GM12878 (cell line): ENCODE measurements at regions not wholly inside any gene's neighbourhood (a gene's known extent, or its start where the extent isn't known, plus 50 kb on each side); places are given as distances from the start of the nearest gene placed in this dataset.

ENCODE experiments used
- ATAC-seq: fragments of 200-7000 bp; cut with Tn5 transposase; 3 replicates; pipeline ENCODE4 v1.9.1; 2020; ENCODE audit warnings: mild to moderate bottlenecking, moderate library complexity
- BruUV-seq: library from RNA; stranded (reverse); fragments of 400-500 nt; replicated peaks from 2 replicates; lab custom pipeline; 2021; lab: Mats Ljungman, UMichigan
- CTCF ChIA-PET: fragments of 300-600 bp; sonication (Branson Sonifier 250); formaldehyde crosslinking; extraction: SDS; loops from one replicate; lab custom pipeline; 2021; ENCODE audit warnings: inconsistent platforms; lab: Yijun Ruan, JAX
- POLR2A ChIA-PET: fragments of 350-600 bp; formaldehyde crosslinking; extraction: SDS; loops from one replicate; lab custom pipeline; 2021; ENCODE audit warnings: inconsistent platforms; lab: Charles Lee
- RAD21 ChIA-PET: fragments of 300-600 bp; sonication (Branson Sonifier 250); formaldehyde crosslinking; loops from one replicate; lab custom pipeline; 2023; ENCODE audit warnings: antibody characterized with exemption; ENCODE audit not compliant: unreplicated experiment; lab: Charles Lee
- SMC1A ChIA-PET: fragments of 300-600 bp; sonication (Branson Sonifier 250); formaldehyde crosslinking; loops from one replicate; lab custom pipeline; 2023; ENCODE audit not compliant: unreplicated experiment, uncharacterized antibody; lab: Charles Lee
- DNase-seq: peaks from one replicate; pipeline ENCODE4 v3.0.0-alpha.2; 2011; ENCODE audit warnings: low read depth, low spot score
- FAIRE-seq: peaks from 3 replicates; lab custom pipeline; 2011; peaks lifted over from hg19 to GRCh38; lab: Jason Lieb, UNC
- H2AFZ ChIP-seq: 2 replicates; pipeline ENCODE4 v1.6.0; 2011; ENCODE audit warnings: low read depth, low read length, control low read depth; ENCODE audit not compliant: control insufficient read depth
- H3K27ac ChIP-seq: 2 replicates; pipeline ENCODE4 v1.5.1; 2011; ENCODE audit warnings: control low read depth; ENCODE audit not compliant: control insufficient read depth, insufficient read depth
- H3K27me3 ChIP-seq, 2 experiments: replicated peaks in 1 of 2; 2 replicates each; pipeline versions ENCODE4 v1.6.0 to v1.6.1; 2011; ENCODE audit warnings: low read length in 1 of 2; ENCODE audit not compliant: control insufficient read depth in 2 of 2, insufficient read depth in 2 of 2
- H3K36me3 ChIP-seq, 2 experiments: 2 replicates each; pipeline ENCODE4 v1.5.1; 2011; ENCODE audit warnings: low read length in 1 of 2; ENCODE audit not compliant: control insufficient read depth in 2 of 2, insufficient read depth in 2 of 2
- H3K4me1 ChIP-seq: 2 replicates; pipeline ENCODE4 v1.6.1; 2011; ENCODE audit warnings: mild to moderate bottlenecking, low read length, moderate library complexity, mixed read lengths; ENCODE audit not compliant: control insufficient read depth, insufficient read depth
- H3K4me2 ChIP-seq: 2 replicates; pipeline ENCODE4 v1.6.0; 2011; ENCODE audit warnings: control low read depth; ENCODE audit not compliant: control insufficient read depth, insufficient read depth
- H3K4me3 ChIP-seq: fragments of 200-600 bp; sonication (generic); 2 replicates; pipeline ENCODE4 v1.5.1; 2016
- H3K79me2 ChIP-seq: 2 replicates; pipeline ENCODE4 v1.6.0; 2011; ENCODE audit warnings: low read length; ENCODE audit not compliant: control insufficient read depth, insufficient read depth
- H3K9ac ChIP-seq: 2 replicates; pipeline ENCODE4 v1.8.0; 2011; ENCODE audit warnings: low read length, control low read depth, mixed read lengths; ENCODE audit not compliant: control insufficient read depth, insufficient read depth
- H3K9me3 ChIP-seq: replicated peaks from 3 replicates; pipeline ENCODE4 v1.5.1; 2011; ENCODE audit warnings: mild to moderate bottlenecking, low read length; ENCODE audit not compliant: control insufficient read depth, insufficient read depth
- H4K20me1 ChIP-seq: 2 replicates; pipeline ENCODE4 v1.6.0; 2011; ENCODE audit not compliant: control insufficient read depth, insufficient read depth
- CBFB ChIP-seq: IDR thresholded peaks from 2 replicates; pipeline ENCODE4 v1.6.1; 2016; ENCODE audit warnings: antibody characterized with exemption, low read depth
- IKZF2 ChIP-seq, 2 experiments: fragments of 450-650 bp; IDR thresholded peaks; 2 replicates each; pipeline ENCODE4 v1.6.1; 2017; ENCODE audit warnings: mild to moderate bottlenecking in 2 of 2, moderate library complexity in 2 of 2
- NR2C1 ChIP-seq: fragments of 450-650 bp; IDR thresholded peaks from 2 replicates; pipeline ENCODE4 v1.6.1; 2017; ENCODE audit warnings: antibody characterized with exemption, mild to moderate bottlenecking, moderate library complexity
- SMC3 ChIP-seq: IDR thresholded peaks from 2 replicates; pipeline ENCODE4 v1.6.1; 2011; ENCODE audit warnings: low read length, improper control_type of control experiment, borderline replicate concordance
- ZNF207 ChIP-seq: fragments of 450-650 bp; IDR thresholded peaks from 2 replicates; pipeline ENCODE4 v1.6.1; 2014; ENCODE audit warnings: antibody characterized with exemption, mild to moderate bottlenecking, borderline replicate concordance
- WGBS: methylation state at CpG from one replicate; pipeline ENCODE4 v1.1.6; 2016; ENCODE audit warnings: low lambda C conversion rate; ENCODE audit not compliant: insufficient replicate concordance, insufficient coverage; ENCODE audit errors: missing lambda C conversion rate; 5-methylcytosine and 5-hydroxymethylcytosine counted together
- in situ Hi-C: fragments of 300-500 bp; cut with MboI; formaldehyde crosslinking; loops from 9 replicates; pipeline ENCODE4 v1.14.3; 2018; ENCODE audit warnings: mixed read lengths
- intact Hi-C: fragments of 100-400 bp; cut with micrococcal nuclease; formaldehyde crosslinking; loops from one replicate; pipeline ENCODE4 v1.14.2; 2022; ENCODE audit not compliant: unreplicated experiment
- TF ChIP-seq, protein P1 (sequence below): IDR thresholded peaks from 2 replicates; pipeline ENCODE4 v1.6.1; 2012; ENCODE audit warnings: low read depth, low read length, improper control_type of control experiment
- TF ChIP-seq, protein P2 (sequence below), 3 experiments: IDR thresholded peaks in 2 of 3; conservative IDR thresholded peaks in 1 of 3; 2 replicates each; pipeline ENCODE4 v1.5.1; 2011; ENCODE audit warnings: low read depth in 3 of 3, low read length in 3 of 3, mild to moderate bottlenecking in 3 of 3, control low read depth in 2 of 3, moderate library complexity in 2 of 3, inconsistent platforms in 1 of 3, mixed read lengths in 1 of 3; ENCODE audit not compliant: control insufficient read depth in 2 of 3, insufficient read depth in 1 of 3; ENCODE audit errors: extremely low read depth in 1 of 3

DNA sequence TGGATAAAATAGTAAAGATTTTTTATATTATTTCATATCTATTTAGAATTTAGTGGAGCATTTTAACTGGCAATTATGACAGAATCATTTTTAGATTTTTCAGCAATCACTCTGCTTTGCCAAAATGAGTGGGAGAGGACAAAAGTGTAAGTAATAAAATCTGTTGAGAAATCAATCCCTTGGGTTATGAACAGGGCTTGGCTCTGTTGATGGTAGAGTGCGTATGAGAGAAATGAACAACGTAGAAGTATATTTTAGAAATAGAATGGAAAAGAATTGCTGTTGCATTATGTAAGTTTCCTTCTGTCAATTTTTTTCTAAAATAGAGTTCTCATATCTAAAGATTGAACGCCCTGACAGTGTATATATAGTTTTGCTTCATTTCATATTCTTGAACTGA is 154.1 kb upstream of the PRDM9 start (continued):
- TF ChIP-seq, protein P1, sequence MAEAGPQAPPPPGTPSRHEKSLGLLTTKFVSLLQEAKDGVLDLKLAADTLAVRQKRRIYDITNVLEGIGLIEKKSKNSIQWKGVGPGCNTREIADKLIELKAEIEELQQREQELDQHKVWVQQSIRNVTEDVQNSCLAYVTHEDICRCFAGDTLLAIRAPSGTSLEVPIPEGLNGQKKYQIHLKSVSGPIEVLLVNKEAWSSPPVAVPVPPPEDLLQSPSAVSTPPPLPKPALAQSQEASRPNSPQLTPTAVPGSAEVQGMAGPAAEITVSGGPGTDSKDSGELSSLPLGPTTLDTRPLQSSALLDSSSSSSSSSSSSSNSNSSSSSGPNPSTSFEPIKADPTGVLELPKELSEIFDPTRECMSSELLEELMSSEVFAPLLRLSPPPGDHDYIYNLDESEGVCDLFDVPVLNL, result no peak
- no peak for TF ChIP-seq NR2C1

DNA sequence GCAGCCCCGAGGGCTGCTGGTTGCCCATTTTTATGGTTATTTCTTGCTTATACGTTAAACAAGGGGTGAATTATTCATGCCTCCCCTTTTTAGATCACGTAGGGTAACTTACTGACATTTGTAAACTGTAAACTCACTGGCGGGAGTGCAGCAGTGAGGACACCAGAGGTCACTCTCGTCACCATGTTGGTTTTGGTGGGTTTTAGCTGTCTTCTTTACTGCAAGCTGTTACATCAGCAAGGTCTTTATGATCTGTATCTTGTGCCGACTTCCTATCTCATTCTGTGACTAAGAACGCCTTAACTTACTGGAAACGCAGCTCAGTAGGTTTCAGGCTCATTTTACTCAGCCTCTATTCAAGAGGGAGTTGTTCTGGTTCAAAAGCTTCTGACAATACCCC is 155.0 kb upstream of the PRDM9 start:
- intact Hi-C loops, result loop anchor here (5.0 kb wide), 1 partner anchor 155 kb away; the partner anchor contains the start of gene PRDM9

More for the DNA sequence above, 155.0 kb upstream of the PRDM9 start:
- CTCF ChIA-PET, result interaction anchor here (0.6 to 1.1 kb wide), 5 partner anchors 36 to 460 kb away, joined by 3 to 4 read pairs (median 3); no protein-coding TSS in a partner anchor
- Histone ChIP-seq H3K9me3 (no peaks in the 10 kb centered on the region), H3K79me2 (no peaks in the 10 kb centered on the region), H3K4me2 (no peak overlapping the region)
- DNase-seq (no peak), ATAC-seq (peak; percentile 72), FAIRE-seq (no peak)
- in situ Hi-C loops, result no loop called here
- RAD21 ChIA-PET, result no interaction called here
- SMC1A ChIA-PET, result interaction anchor here (0.6 to 1.1 kb wide), 3 partner anchors 9 to 136 kb away, joined by 3 to 4 read pairs (median 3); no protein-coding TSS in a partner anchor
- TF ChIP-seq SMC3, result peak; percentile 29; the same call in 1 of the 2 replicates
- TF ChIP-seq, protein P2, sequence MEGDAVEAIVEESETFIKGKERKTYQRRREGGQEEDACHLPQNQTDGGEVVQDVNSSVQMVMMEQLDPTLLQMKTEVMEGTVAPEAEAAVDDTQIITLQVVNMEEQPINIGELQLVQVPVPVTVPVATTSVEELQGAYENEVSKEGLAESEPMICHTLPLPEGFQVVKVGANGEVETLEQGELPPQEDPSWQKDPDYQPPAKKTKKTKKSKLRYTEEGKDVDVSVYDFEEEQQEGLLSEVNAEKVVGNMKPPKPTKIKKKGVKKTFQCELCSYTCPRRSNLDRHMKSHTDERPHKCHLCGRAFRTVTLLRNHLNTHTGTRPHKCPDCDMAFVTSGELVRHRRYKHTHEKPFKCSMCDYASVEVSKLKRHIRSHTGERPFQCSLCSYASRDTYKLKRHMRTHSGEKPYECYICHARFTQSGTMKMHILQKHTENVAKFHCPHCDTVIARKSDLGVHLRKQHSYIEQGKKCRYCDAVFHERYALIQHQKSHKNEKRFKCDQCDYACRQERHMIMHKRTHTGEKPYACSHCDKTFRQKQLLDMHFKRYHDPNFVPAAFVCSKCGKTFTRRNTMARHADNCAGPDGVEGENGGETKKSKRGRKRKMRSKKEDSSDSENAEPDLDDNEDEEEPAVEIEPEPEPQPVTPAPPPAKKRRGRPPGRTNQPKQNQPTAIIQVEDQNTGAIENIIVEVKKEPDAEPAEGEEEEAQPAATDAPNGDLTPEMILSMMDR (IDR thresholded peaks at IDR 0.05 in 2 of 3, conservative IDR thresholded peaks at IDR 0.05 in 1 of 3; ENCODE audit: control insufficient read depth in 2 of 3, extremely low read depth in 1 of 3, insufficient read depth in 1 of 3, low read depth in 3 of 3, low read length in 3 of 3), result peak in 1 of 3 experiments; percentile 42; a peak in 1 of 6 replicates
- TF ChIP-seq IKZF2 (IDR thresholded peaks at IDR 0.05), result no peak
- TF ChIP-seq CBFB, result no peak
- TF ChIP-seq ZNF207, result no peak
- TF ChIP-seq, all 136 proteins: peak for 2
- H4K20me1 ChIP-seq, result no peaks in the 10 kb centered on the region
- H3K4me3 ChIP-seq, result no peak overlapping the region
- H3K36me3 ChIP-seq, result no peaks in the 10 kb centered on the region
- no peak overlapping the region for H2AFZ ChIP-seq
- 33% methylated on average over 8 of the region's 8 CpGs for WGBS
- no peaks in the 10 kb centered on the region for H3K4me1 ChIP-seq
- H3K27me3 ChIP-seq, result no peaks in the 10 kb centered on the region
- POLR2A ChIA-PET, result no interaction called here
- BruUV-seq, result no TSS peak
- no peak overlapping the region for H3K9ac ChIP-seq
- no peak overlapping the region for H3K27ac ChIP-seq
